ENCODE measurements at regions not wholly inside any gene's neighbourhood (a gene's known extent, or its start where the extent isn't known, plus 50 kb on each side); places are given as distances from the start of the nearest gene placed in this dataset.
"Not testable (repeated sequence)": the region's sequence is repeated elsewhere in the genome, so short reads cannot be mapped to it uniquely, and the experiment has no call there.

GRCh38 chr2:64932116-64932370, 57.2 kb upstream of the SLC1A4 start:
- DNase-seq (ENCODE audit: low read depth in 4 of 4, low spot score in 3 of 4), result no peak

- no peak for DNase-seq (ENCODE audit: low read depth in 4 of 4, low spot score in 3 of 4)
Measured at GRCh38 chr2:64932371-64933216, 56.6 kb upstream of the SLC1A4 start.

GRCh38 chr2:64934530-64934929, 54.7 kb upstream of the SLC1A4 start:
- no peak for DNase-seq (ENCODE audit: low read depth in 4 of 4, low spot score in 3 of 4)

DNA sequence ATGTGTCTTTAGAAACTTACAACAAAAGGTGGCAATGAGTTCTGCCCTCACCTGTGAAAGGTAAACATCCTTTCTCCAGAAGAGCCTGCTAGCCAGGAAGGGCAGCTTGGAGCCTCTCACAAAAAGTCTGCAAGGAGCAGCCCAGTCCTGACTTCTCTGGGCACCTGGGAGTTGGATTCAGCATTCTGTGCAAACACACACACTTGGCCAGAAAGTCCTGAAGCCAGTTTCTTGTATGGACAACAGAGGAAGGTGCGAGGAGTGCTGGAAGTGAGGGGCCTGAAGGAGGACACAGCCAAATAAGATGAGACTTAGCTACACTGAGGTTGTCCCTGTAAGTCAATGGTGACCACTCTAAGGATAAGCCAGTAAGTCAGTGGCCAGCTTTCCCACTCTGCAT, 52.4 kb upstream of the SLC1A4 start:
- DNase-seq (ENCODE audit: low read depth in 4 of 4, low spot score in 3 of 4), result no peak

DNA sequence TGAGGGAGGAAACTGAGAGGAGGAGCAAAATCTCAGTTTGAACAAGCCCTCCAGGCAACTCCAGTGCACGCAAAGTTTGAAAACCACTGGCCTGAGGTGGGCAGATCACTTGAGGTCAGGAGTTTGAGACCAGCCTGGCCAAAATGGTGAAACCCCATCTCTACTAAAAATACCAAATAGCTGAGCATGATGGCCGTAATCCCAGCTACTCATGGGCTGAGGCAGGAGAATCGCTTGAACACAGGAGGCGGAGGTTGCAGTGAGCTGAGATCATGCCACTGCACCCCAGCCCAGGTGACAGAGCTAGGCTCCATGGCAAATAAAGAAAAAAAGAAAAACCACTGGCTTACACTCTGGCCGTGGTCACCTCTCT, 51.9 kb upstream of the SLC1A4 start:
- not testable (repeated sequence) for DNase-seq (ENCODE audit: low read depth in 4 of 4, low spot score in 3 of 4)

GRCh38 chr2:64937687-64938491, 51.3 kb upstream of the SLC1A4 start:
- DNase-seq (ENCODE audit: low read depth in 4 of 4, low spot score in 3 of 4), result no peak

GRCh38 chr2:64938607-64939285, 50.5 kb upstream of the SLC1A4 start:
- DNase-seq (ENCODE audit: low read depth in 4 of 4, low spot score in 3 of 4), result no peak

GRCh38 chr2:64939332-64939917, 49.8 kb upstream of the SLC1A4 start:
- DNase-seq (ENCODE audit: low read depth in 4 of 4, low spot score in 3 of 4), result no peak

Data from right renal pelvis (tissue), 4 donors.